Lower leg skin (tissue), 3 donors: ENCODE measurements at regions not wholly inside any gene's neighbourhood (a gene's known extent, or its start where the extent isn't known, plus 50 kb on each side); places are given as distances from the start of the nearest gene placed in this dataset.

Experiments used
- CTCF ChIP-seq, 3 donors: fragments of 450-650 bp; IDR thresholded peaks; one replicate each; pipeline ENCODE4 v1.5.1; 2016; ENCODE audit warnings: antibody characterized with exemption in 3 of 3, mild to moderate bottlenecking in 3 of 3, moderate library complexity in 2 of 3
- POLR2A ChIP-seq, 2 donors: fragments of 450-650 bp; IDR thresholded peaks; one replicate each; pipeline ENCODE4 v1.6.1; 2016 to 2017; ENCODE audit warnings: antibody characterized with exemption in 2 of 2, mild to moderate bottlenecking in 1 of 2, moderate library complexity in 1 of 2

- TF ChIP-seq CTCF (IDR thresholded peaks at IDR 0.05), result no peak
- no peak for TF ChIP-seq POLR2A (IDR thresholded peaks at IDR 0.05)
Measured at GRCh38 chr2:5913711-5914395, 221.7 kb downstream of the SOX11 start.
